MM.1S (cell line): ENCODE measurements at regions not wholly inside any gene's neighbourhood (a gene's known extent, or its start where the extent isn't known, plus 50 kb on each side); places are given as distances from the start of the nearest gene placed in this dataset.
"Not testable (repeated sequence)": the region's sequence is repeated elsewhere in the genome, so short reads cannot be mapped to it uniquely, and the experiment has no call there.

Experiments used
- DNase-seq: peaks from one replicate; pipeline ENCODE4 v3.0.0-alpha.2; 2015
- H2AFZ ChIP-seq: fragments of 300-600 bp; sonication (generic); 2 replicates; pipeline ENCODE4 v1.6.0; 2016; ENCODE audit warnings: antibody characterized with exemption, low read length
- H3F3A ChIP-seq: fragments of 300-600 bp; sonication (generic); 2 replicates; pipeline ENCODE4 v1.6.1; 2016; ENCODE audit warnings: mild to moderate bottlenecking, antibody characterized with exemption, low read length, moderate library complexity, mixed read lengths; ENCODE audit not compliant: insufficient read depth
- H3K27ac ChIP-seq: fragments of 300-600 bp; sonication (generic); 2 replicates; pipeline ENCODE4 v1.5.1; 2016; ENCODE audit warnings: mild to moderate bottlenecking, low read length
- H3K27me3 ChIP-seq: fragments of 300-600 bp; sonication (generic); replicated peaks from 2 replicates; pipeline ENCODE4 v1.6.0; 2016; ENCODE audit warnings: low read length; ENCODE audit not compliant: insufficient read depth
- H3K36me3 ChIP-seq: fragments of 300-600 bp; sonication (generic); replicated peaks from 2 replicates; pipeline ENCODE4 v1.6.1; 2016; ENCODE audit warnings: mild to moderate bottlenecking, low read length, mixed read lengths; ENCODE audit not compliant: insufficient read depth
- H3K4me1 ChIP-seq: fragments of 300-600 bp; sonication (generic); 2 replicates; pipeline ENCODE4 v1.6.1; 2016; ENCODE audit warnings: low read length, mixed read lengths
- H3K4me2 ChIP-seq: fragments of 300-600 bp; sonication (generic); 2 replicates; pipeline ENCODE4 v1.6.0; 2016; ENCODE audit warnings: low read depth, low read length
- H3K4me3 ChIP-seq: fragments of 300-600 bp; sonication (generic); 2 replicates; pipeline ENCODE4 v1.5.1; 2016; ENCODE audit warnings: low read length, mixed read lengths
- H3K79me2 ChIP-seq: fragments of 300-600 bp; sonication (generic); 2 replicates; pipeline ENCODE4 v1.6.1; 2016; ENCODE audit warnings: mixed run types, low read length, mixed read lengths
- H3K9ac ChIP-seq: fragments of 300-600 bp; sonication (generic); 2 replicates; pipeline ENCODE4 v1.6.1; 2016; ENCODE audit warnings: low read length, mixed read lengths
- H3K9me2 ChIP-seq: fragments of 300-600 bp; sonication (generic); replicated peaks from 2 replicates; pipeline ENCODE4 v1.6.1; 2016; ENCODE audit warnings: mild to moderate bottlenecking, low read length, mixed read lengths; ENCODE audit not compliant: insufficient read depth
- H3K9me3 ChIP-seq: fragments of 300-600 bp; sonication (generic); replicated peaks from 2 replicates; pipeline ENCODE4 v1.6.1; 2016; ENCODE audit warnings: mild to moderate bottlenecking, low read length, mixed read lengths; ENCODE audit not compliant: insufficient read depth
- H4K20me1 ChIP-seq: fragments of 300-600 bp; sonication (generic); 2 replicates; pipeline ENCODE4 v1.6.1; 2016; ENCODE audit warnings: mild to moderate bottlenecking, low read length, moderate library complexity, mixed read lengths; ENCODE audit not compliant: insufficient read depth
- CTCF ChIP-seq: fragments of 300-600 bp; sonication (generic); IDR thresholded peaks from 2 replicates; pipeline ENCODE4 v1.5.1; 2016; ENCODE audit warnings: antibody characterized with exemption, low read length, mixed read lengths
- EZH2 ChIP-seq: fragments of 300-600 bp; sonication (generic); optimal IDR thresholded peaks from 2 replicates; pipeline ENCODE3; 2017; ENCODE audit warnings: low read depth, mild to moderate bottlenecking, antibody characterized with exemption, low read length, mixed read lengths
- EZH2phosphoT487 ChIP-seq: fragments of 300-600 bp; sonication (generic); IDR thresholded peaks from 2 replicates; pipeline ENCODE4 v1.6.1; 2018; ENCODE audit warnings: antibody characterized with exemption, low read length

GRCh38 chr3:160052385-160053047, 63.9 kb downstream of the IL12A start:
- Histone ChIP-seq H4K20me1 (no peaks in the 10 kb centered on the region), H3K79me2 (no peaks in the 10 kb centered on the region), H3K4me3 (no peak overlapping the region), H2AFZ (no peak overlapping the region), H3K27me3 (no peaks in the 10 kb centered on the region), H3K4me1 (no peaks in the 10 kb centered on the region), H3K36me3 (no peaks in the 10 kb centered on the region), H3F3A (no peaks in the 10 kb centered on the region), H3K9ac (no peak overlapping the region), H3K9me2 (no peaks in the 10 kb centered on the region), H3K9me3 (no peaks in the 10 kb centered on the region), H3K4me2 (no peak overlapping the region), H3K27ac (no peak overlapping the region)
- DNase-seq: no peak
- TF ChIP-seq EZH2phosphoT487: no peak

GRCh38 chr3:160053048-160053391, 64.4 kb downstream of the IL12A start:
- no peaks in the 10 kb centered on the region for H3K79me2 ChIP-seq
- H3K4me1 ChIP-seq: no peaks in the 10 kb centered on the region
- H3K4me3 ChIP-seq: no peak overlapping the region
- no peak overlapping the region for H3K27ac ChIP-seq
- no peak overlapping the region for H2AFZ ChIP-seq
- no peaks in the 10 kb centered on the region for H3K27me3 ChIP-seq
- DNase-seq: no peak
- H3K9me3 ChIP-seq: no peaks in the 10 kb centered on the region
- H4K20me1 ChIP-seq: no peaks in the 10 kb centered on the region
- no peaks in the 10 kb centered on the region for H3K36me3 ChIP-seq
- no peak overlapping the region for H3K9ac ChIP-seq
- TF ChIP-seq EZH2 (no peak), EZH2phosphoT487 (no peak), CTCF (no peak)
- H3K4me2 ChIP-seq: no peak overlapping the region
- H3F3A ChIP-seq: no peaks in the 10 kb centered on the region
- no peaks in the 10 kb centered on the region for H3K9me2 ChIP-seq

GRCh38 chr3:160054862-160055261, 66.2 kb downstream of the IL12A start:
- H3K9ac ChIP-seq, H3K4me1 ChIP-seq, DNase-seq, H3K9me3 ChIP-seq, H2AFZ ChIP-seq, H4K20me1 ChIP-seq, H3K9me2 ChIP-seq, H3K4me2 ChIP-seq, H3F3A ChIP-seq, H3K27ac ChIP-seq, H3K4me3 ChIP-seq, H3K27me3 ChIP-seq, H3K79me2 ChIP-seq, H3K36me3 ChIP-seq: not testable (repeated sequence)

- Histone ChIP-seq H2AFZ (no peak overlapping the region), H3K9ac (no peak overlapping the region), H3K4me1 (no peaks in the 10 kb centered on the region), H3K79me2 (no peaks in the 10 kb centered on the region), H3K4me3 (no peak overlapping the region), H3K27ac (no peak overlapping the region), H3K4me2 (no peak overlapping the region), H3K9me3 (no peaks in the 10 kb centered on the region), H3K27me3 (no peaks in the 10 kb centered on the region), H3F3A (no peaks in the 10 kb centered on the region), H3K9me2 (no peaks in the 10 kb centered on the region), H3K36me3 (no peaks in the 10 kb centered on the region), H4K20me1 (no peaks in the 10 kb centered on the region)
- no peak for TF ChIP-seq EZH2
- TF ChIP-seq EZH2phosphoT487: no peak
- TF ChIP-seq CTCF: no peak
- no peak for DNase-seq
These were observed 67.0 kb downstream of the IL12A start for GRCh38 chr3:160055659-160056058.
